Embryonic facial prominence (tissue), 1 donor: ENCODE measurements at regions not wholly inside any gene's neighbourhood (a gene's known extent, or its start where the extent isn't known, plus 50 kb on each side); places are given as distances from the start of the nearest gene placed in this dataset.
A peak's percentile ranks its signal among the peaks of the same experiment; 100 is the strongest.

Experiments used
- DNase-seq: peaks from one replicate; pipeline ENCODE4 v3.0.0-alpha.2; 2016; ENCODE audit errors: extremely low spot score

DNA sequence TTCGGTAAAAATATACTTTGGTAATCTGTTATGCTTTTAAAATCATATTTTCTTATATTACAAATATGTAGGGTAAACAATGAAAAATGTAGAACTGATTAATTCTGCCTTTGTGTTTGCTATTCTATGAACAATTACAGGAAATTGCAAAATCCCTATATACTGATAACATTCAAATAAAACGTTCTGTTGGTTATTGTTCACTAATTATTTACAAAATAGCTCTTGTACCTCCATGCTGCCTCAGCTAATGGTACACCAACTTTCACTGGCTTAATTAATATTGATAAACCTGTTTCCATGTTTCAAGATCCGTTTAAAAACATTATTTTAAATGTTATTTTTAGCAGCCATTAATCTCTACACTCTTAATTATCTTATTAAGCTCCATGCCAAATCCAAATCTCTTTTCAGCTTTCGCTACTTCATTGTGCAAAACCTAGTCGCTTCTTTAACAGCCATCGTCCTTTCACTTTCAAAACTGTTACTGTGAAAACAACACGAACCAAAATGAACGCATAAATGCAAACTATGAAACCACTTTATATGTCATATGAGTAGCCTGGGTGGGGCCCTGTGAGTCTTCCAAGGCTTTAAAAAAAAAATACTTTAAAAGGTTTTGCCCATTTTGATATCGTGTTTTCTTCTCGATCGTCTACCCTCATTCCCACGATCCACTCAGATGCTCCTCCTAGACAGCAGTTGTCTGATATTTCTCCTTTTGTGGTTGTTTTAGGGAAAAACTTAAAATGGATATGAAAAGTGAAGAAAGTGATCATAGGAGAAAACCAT lies 807.1 kb downstream of the USP25 start:
- no peak for DNase-seq

DNA sequence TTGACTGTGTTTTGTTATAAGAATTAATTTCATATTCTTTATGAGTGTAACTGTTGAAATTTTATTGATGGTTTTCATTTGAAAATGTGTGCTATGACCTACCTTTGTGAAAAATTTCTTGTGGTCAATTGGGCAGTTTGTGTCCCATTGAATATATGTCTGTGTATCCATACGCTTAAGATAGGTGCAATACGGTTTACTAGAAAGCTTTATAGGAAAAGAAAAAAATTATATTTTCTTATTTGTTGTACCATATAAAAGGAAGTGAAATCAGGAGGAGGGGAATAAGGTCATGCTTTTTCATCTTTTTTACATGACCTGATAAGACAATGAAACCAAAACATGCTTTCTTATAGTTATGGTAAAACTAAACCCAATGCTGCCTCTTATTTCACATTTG lies 807.7 kb downstream of the USP25 start:
- DNase-seq, result no peak

GRCh38 chr21:16538405-16538804 lies 808.6 kb downstream of the USP25 start:
- DNase-seq, result no peak

- no peak for DNase-seq
Observed at GRCh38 chr21:16538936-16539440, 809.2 kb downstream of the USP25 start.

GRCh38 chr21:16540966-16541727 lies 811.4 kb downstream of the USP25 start:
- no peak for DNase-seq

DNA sequence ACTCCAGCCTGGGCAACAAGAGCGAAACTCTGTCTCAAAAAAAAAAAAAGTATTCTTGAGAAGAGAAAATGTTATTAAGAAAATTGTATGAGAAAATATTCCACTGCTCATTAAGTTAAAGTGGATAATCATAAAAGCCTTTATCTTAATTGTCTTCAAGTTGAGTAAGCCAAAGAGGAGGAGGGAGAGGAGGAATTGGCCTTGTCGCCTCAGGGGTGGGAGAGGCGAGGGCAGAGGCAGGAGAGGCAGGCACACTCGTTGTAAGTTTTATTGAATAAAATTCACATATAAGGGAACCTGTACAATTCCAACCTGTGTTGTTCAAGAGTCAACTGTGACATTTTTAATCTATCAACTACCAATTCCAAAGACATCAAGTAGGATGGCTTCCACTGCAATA lies 820.3 kb downstream of the USP25 start:
- no peak for DNase-seq

DNA sequence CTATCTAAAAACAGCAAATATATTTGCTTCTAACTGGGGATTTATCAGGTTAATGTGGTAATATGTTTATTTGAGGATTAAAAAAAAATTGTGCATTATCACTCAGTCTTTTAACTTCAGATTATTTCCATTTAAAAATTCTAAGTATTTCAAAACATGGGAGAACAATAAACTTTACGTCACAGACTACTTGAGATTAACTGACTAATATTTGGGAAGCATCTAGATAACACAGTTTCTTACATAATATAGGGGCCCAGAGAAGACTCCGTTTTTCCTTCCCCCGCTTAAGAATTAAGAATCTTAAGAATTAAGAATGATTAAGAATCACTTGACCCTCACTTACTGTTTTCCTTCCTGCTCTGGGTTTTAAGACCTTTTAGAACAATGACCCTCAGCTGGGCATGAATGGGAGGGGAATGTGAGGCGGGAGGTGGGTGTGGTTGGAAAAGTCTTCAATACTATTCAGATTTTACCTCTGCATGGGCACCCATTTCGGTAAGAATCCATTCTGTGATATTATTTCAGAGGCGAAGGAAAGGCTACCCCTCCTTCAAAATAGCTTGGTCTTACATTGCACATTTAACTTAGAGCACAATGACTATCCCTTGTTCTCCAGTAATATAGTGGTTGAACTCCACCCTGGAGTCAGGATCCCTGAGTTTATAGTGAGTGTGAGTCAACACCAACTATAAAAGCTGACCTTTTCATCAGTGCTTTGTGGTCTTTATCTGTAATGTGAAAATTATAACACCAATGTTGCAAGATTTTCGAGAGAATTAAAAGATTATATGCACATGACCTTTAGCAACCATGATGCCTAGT lies 821.3 kb downstream of the USP25 start:
- no peak for DNase-seq

- DNase-seq, result no peak
Observed at GRCh38 chr21:16552880-16553279, 823.1 kb downstream of the USP25 start.

DNA sequence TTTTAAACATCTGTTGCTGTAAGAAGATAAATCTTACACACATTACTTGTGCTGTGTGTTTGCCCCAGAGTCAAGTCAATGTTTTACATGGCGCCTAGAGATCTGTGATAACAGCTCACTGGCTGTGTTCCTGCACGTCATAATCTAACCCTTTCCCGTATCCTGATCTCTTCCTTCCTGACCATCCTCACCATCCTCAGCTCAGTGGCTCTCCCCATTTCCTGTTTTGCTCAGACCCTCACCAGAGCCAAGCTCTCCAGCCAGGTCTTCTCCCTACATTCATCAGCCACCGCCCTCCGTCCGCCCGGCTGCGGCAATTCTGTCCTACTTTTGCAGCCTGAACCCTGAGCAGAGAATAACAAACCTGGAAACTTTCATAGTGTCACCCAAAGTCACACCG lies 824.7 kb downstream of the USP25 start:
- DNase-seq, result no peak

DNA sequence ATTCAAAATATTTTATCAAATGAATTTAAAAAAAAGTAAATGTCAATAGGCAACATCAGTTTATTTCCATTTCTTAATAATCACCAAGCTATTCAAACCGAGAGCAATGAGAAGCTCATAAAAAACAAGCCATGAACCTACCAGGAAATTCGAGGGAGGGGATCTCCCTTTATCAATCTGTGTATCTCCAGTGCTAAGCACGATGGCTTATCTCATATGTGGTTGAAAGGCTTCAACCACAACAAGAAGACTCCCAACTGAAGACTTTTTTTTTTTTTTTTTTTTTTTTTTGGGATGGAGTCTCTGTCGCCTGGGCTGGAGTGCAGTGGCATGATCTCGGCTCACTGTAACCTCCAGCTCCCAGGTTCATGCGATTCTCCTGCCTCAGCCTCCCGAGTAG lies 833.3 kb downstream of the USP25 start:
- no peak for DNase-seq

DNA sequence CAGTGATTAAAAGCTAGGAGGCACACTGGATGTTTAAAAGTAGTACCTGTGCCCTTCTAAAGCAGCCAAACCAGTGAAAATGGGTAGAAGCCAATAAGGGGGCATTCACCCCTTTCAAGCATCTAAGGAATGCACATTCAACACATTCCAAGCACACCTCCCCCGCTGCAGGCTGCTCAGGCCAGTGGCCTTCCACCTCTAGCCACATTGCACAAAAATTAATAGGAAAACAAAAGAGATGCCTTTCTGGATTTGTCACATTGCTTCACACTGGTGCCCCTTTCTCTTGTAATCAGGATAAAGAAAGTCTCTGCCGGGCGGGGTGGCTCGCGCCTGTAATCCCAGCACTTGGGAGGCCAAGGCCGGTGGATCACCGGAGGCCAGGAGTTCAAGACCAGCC lies 834.0 kb downstream of the USP25 start:
- DNase-seq, result no peak

GRCh38 chr21:16568244-16568643 lies 838.5 kb downstream of the USP25 start:
- no peak for DNase-seq

- no peak for DNase-seq
Observed at GRCh38 chr21:16568661-16569060, 838.9 kb downstream of the USP25 start.

DNA sequence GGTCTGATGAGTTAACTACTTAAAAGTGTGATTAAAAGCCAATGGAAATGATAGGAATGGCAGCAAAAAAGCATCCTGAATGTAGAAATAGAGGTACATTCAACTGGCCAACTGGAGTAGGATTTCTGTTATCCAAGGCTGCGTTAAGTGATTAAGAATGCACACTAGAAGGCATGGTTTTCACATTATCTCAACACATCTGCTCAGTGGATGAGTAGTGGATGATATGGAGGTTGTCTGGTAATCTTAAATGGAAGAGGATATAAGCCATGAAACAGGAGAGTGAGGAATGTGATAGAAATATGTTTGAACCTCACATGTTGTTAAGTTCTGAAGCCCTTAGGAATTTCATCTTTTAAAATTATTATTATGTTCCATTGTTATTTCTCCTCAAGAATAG lies 839.9 kb downstream of the USP25 start:
- no peak for DNase-seq

GRCh38 chr21:16570171-16570570 lies 840.4 kb downstream of the USP25 start:
- no peak for DNase-seq

GRCh38 chr21:16570856-16571255 lies 841.1 kb downstream of the USP25 start:
- DNase-seq, result no peak

DNA sequence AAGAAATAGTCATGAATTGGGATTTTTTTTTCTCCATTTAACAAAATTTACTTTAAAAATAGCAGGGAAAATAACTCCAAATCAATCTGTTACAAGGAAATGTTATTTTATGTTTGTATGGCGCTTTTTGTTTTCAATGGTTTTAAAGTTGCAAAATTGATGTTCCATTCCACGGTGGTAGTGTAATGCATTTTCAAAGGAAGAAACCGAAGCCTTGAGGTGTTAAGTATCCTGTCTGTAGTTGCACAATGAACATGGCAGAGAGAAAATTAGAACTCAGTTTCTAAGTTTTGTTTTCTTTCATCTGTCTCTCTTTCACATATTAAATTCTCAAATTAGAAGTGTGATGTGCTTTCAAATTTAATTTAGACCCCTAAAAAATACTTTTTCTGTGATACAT lies 841.8 kb downstream of the USP25 start:
- no peak for DNase-seq

GRCh38 chr21:16572032-16572431 lies 842.2 kb downstream of the USP25 start:
- no peak for DNase-seq

- no peak for DNase-seq
Observed at GRCh38 chr21:16573578-16573977, 843.8 kb downstream of the USP25 start.

- DNase-seq, result no peak
Observed at GRCh38 chr21:16577975-16578374, 848.2 kb downstream of the USP25 start.

DNA sequence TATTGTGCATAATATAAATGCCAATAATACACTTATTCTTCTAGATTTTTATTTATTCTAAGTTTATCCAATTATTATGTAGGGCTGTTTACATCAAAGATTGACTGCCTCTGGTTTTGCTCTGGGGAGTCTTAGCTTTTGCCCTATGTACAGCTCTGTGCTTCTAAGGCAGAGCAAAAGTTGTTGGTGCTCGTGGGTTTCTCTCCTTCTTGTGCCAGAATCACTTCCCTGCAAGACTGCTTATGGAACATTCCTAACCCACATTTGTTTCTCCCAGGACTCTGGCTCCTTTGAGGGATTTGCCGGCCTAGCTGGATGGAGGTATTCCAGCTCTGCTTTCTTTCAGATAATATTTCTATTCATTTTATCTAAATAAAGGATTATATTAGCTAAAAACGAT lies 849.1 kb downstream of the USP25 start:
- DNase-seq, result no peak

GRCh38 chr21:16579538-16579937 lies 849.8 kb downstream of the USP25 start:
- DNase-seq, result peak; percentile 67
